Ishikawa (cell line): ENCODE measurements at regions not wholly inside any gene's neighbourhood (a gene's known extent, or its start where the extent isn't known, plus 50 kb on each side); places are given as distances from the start of the nearest gene placed in this dataset.

Source experiments
- FOXM1 ChIP-seq: IDR thresholded peaks from 2 replicates; pipeline ENCODE4 v1.6.1; 2012; ENCODE audit warnings: low read depth, borderline replicate concordance
- MAX ChIP-seq: IDR thresholded peaks from 2 replicates; pipeline ENCODE4 v1.6.1; 2012
- REST ChIP-seq: IDR thresholded peaks from 2 replicates; pipeline ENCODE4 v1.6.1; 2012; ENCODE audit warnings: low read depth, mild to moderate bottlenecking
- TAF1 ChIP-seq: IDR thresholded peaks from 2 replicates; pipeline ENCODE4 v1.6.1; 2012; ENCODE audit warnings: low read depth, mild to moderate bottlenecking
- YY1 ChIP-seq: IDR thresholded peaks from 2 replicates; pipeline ENCODE4 v1.6.1; 2012; ENCODE audit warnings: low read depth

GRCh38 chr20:23153696-23154341, 67.7 kb upstream of the CD93 start:
- TF ChIP-seq TAF1 (no peak), MAX (no peak), REST (no peak), YY1 (no peak), FOXM1 (no peak)
